B cell (primary cell): ENCODE measurements at regions not wholly inside any gene's neighbourhood (a gene's known extent, or its start where the extent isn't known, plus 50 kb on each side); places are given as distances from the start of the nearest gene placed in this dataset.

Experiments
- ATAC-seq: fragments of 200-7000 bp; cut with Tn5 transposase; one replicate; pipeline ENCODE4 v1.10.0; 2021; ENCODE audit warnings: low read depth, mild to moderate bottlenecking, moderate number of reproducible peaks, moderate library complexity
- CTCF ChIA-PET: fragments of 350-600 bp; sonication (Branson Sonifier 250); formaldehyde crosslinking; loops from one replicate; lab custom pipeline; 2021; ENCODE audit warnings: antibody characterized with exemption, inconsistent platforms; lab: Charles Lee
- POLR2A ChIA-PET: fragments of 350-600 bp; sonication (Branson Sonifier 250); formaldehyde crosslinking; loops from one replicate; lab custom pipeline; 2021; ENCODE audit warnings: antibody characterized with exemption; lab: Charles Lee
- DNase-seq: peaks from one replicate; pipeline ENCODE4 v3.0.0; 2013
- H2AFZ ChIP-seq: 2 replicates; pipeline ENCODE4 v1.6.1; 2012; ENCODE audit warnings: mild to moderate bottlenecking, low read depth, low read length; ENCODE audit not compliant: insufficient read depth, poor library complexity, severe bottlenecking
- H3K27ac ChIP-seq, 2 donors: 1 replicate in 1 of 2; 2 replicates in 1 of 2; pipeline ENCODE4 v1.5.1; 2012 to 2013; ENCODE audit warnings: low read length in 2 of 2, mild to moderate bottlenecking in 2 of 2, moderate library complexity in 1 of 2
- H3K27me3 ChIP-seq, 4 experiments: fragments of 200-600 bp in 1 of 4; sonication (generic) in 1 of 4; replicated peaks in 1 of 4; 1 replicate in 2 of 4; 2 replicates in 2 of 4; pipeline versions ENCODE4 v1.6.1 to v1.7.0; 2013 to 2016; ENCODE audit warnings: low read length in 3 of 4, mild to moderate bottlenecking in 2 of 4, mixed read lengths in 1 of 4, moderate library complexity in 1 of 4; ENCODE audit not compliant: insufficient read depth in 4 of 4, control insufficient read depth in 3 of 4; ENCODE audit errors: control extremely low read depth in 1 of 4
- H3K36me3 ChIP-seq, 2 experiments: replicated peaks in 1 of 2; 1 replicate in 1 of 2; 2 replicates in 1 of 2; pipeline versions ENCODE4 v1.6.1 to v1.7.1; 2013; ENCODE audit warnings: low read length in 1 of 2; ENCODE audit not compliant: insufficient read depth in 2 of 2, control insufficient read depth in 1 of 2; ENCODE audit errors: control extremely low read depth in 1 of 2, extremely low read depth in 1 of 2
- H3K4me1 ChIP-seq, 2 donors: fragments of 200-600 bp in 1 of 2; sonication (generic) in 1 of 2; 1 replicate in 1 of 2; 2 replicates in 1 of 2; pipeline versions ENCODE4 v1.5.1 to v1.6.1; 2013 to 2017; ENCODE audit warnings: low read length in 2 of 2; ENCODE audit not compliant: control insufficient read depth in 2 of 2, insufficient read depth in 2 of 2
- H3K4me2 ChIP-seq: replicated peaks from 2 replicates; pipeline ENCODE3; 2012; ENCODE audit warnings: mild to moderate bottlenecking, low read depth, low read length; ENCODE audit not compliant: poor library complexity, severe bottlenecking
- H3K4me3 ChIP-seq, 5 experiments: fragments of 200-600 bp in 1 of 5; sonication (generic) in 1 of 5; 1 replicate in 3 of 5; 2 replicates in 2 of 5; pipeline versions ENCODE4 v1.5.1 to v1.7.0; 2011 to 2016; ENCODE audit warnings: low read length in 4 of 5, mild to moderate bottlenecking in 4 of 5, low read depth in 2 of 5, control low read depth in 1 of 5, moderate library complexity in 1 of 5; ENCODE audit not compliant: insufficient read depth in 1 of 5; ENCODE audit errors: control extremely low read depth in 1 of 5, extremely low read depth in 1 of 5
- H3K79me2 ChIP-seq: fragments of 200-600 bp; sonication (generic); one replicate; pipeline ENCODE4 v1.6.0; 2016; ENCODE audit warnings: low read length; ENCODE audit not compliant: control insufficient read depth, insufficient read depth
- H3K9ac ChIP-seq: fragments of 200-600 bp; sonication (generic); 2 replicates; pipeline ENCODE4 v1.6.1; 2017; ENCODE audit warnings: mild to moderate bottlenecking, low read length, moderate library complexity
- H3K9me3 ChIP-seq, 3 donors: one replicate each; pipeline versions ENCODE4 v1.6.1 to v1.7.1; 2013; ENCODE audit warnings: low read length in 2 of 3; ENCODE audit not compliant: control insufficient read depth in 2 of 3, insufficient read depth in 1 of 3; ENCODE audit errors: control extremely low read depth in 1 of 3
- H4K20me1 ChIP-seq: 2 replicates; pipeline ENCODE4 v1.6.0; 2012; ENCODE audit warnings: mild to moderate bottlenecking, low read length; ENCODE audit not compliant: insufficient read depth, control insufficient read depth, poor library complexity, severe bottlenecking
- H3K27ac Mint-ChIP-seq: one replicate; pipeline ENCODE4 v1.8.0; 2021; ENCODE audit warnings: mixed read lengths
- H3K27me3 Mint-ChIP-seq: one replicate; pipeline ENCODE4 v1.8.0; 2021; ENCODE audit warnings: mixed read lengths
- H3K4me1 Mint-ChIP-seq: one replicate; pipeline ENCODE4 v1.8.0; 2021; ENCODE audit warnings: mixed read lengths
- H3K4me3 Mint-ChIP-seq: one replicate; pipeline ENCODE4 v1.8.0; 2021; ENCODE audit warnings: mixed read lengths
- H3K9me3 Mint-ChIP-seq: one replicate; pipeline ENCODE4 v1.8.0; 2022; ENCODE audit warnings: mixed read lengths; ENCODE audit not compliant: insufficient read depth
- EZH2 ChIP-seq: IDR thresholded peaks from 2 replicates; pipeline ENCODE4 v1.6.1; 2012; ENCODE audit warnings: borderline replicate concordance, low read depth, mild to moderate bottlenecking, moderate library complexity, low read length; ENCODE audit not compliant: insufficient read depth, poor library complexity, severe bottlenecking
- WGBS: methylation state at CpG from one replicate; pipeline ENCODE4 v1.1.5; 2013; ENCODE audit warnings: missing lambda C conversion rate; ENCODE audit not compliant: insufficient coverage; 5-methylcytosine and 5-hydroxymethylcytosine counted together
- intact Hi-C: fragments of 100-400 bp; cut with micrococcal nuclease; formaldehyde crosslinking; loops from one replicate; pipeline ENCODE4 v1.10.0; 2022
- TF ChIP-seq, protein P1 (sequence below): fragments of 200-600 bp; IDR thresholded peaks from one replicate; pipeline ENCODE4 v1.8.0; 2022; ENCODE audit warnings: antibody characterized with exemption, mild to moderate bottlenecking

DNA sequence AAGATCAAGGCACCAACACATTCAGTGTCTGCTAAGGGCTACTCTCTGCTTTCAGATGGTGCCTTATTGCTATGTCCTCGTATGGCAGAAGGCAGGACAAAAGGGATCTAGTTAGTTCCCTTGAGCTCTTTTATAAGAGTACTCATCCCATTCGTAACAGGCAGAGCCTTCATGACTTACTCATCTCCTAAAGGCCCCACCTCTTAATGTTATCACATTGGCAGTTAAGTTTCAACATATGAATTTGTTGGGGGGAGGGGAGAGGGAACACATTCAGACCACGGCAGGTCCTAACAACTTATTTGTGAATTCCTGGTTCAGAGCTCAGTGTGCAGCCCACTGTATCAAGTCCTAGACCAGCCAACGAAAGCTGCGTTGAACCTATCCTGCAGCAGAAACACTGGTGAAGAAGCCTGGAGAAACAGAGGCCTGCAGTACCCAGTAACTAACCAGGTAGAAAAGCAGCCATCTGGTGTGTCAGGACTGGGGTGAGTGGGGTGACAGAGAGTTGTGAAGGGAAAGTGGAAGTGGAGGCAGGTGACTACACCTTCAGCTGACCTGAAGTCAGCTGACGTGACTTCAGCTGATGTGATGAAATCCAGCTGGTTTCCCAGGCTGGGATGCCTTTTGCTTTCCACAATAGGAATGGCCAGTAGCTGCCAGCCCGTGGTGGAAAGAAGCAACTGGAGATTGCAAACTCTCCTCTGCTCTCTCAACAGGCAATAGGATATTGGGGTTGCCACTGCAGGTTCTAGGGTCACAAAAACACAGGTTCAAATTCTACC, 101.6 kb upstream of the PLXNC1 start:
- Mint-ChIP-seq H3K27me3 (peaks cover 17% of the 10 kb centered on the region), H3K9me3 (peaks cover 3% of the 10 kb centered on the region), H3K4me1 (no peaks in the 10 kb centered on the region), H3K4me3 (no peak overlapping the region), H3K27ac (no peak overlapping the region)
- Histone ChIP-seq H3K9ac (no peak overlapping the region), H3K9me3 (peaks cover 0 to 3% (median 0%) of the 10 kb centered on the region in 3 donors), H3K27me3 (no peaks in the 10 kb centered on the region), H3K79me2 (no peaks in the 10 kb centered on the region), H3K27ac (no peak overlapping the region), H3K4me3 (no peak overlapping the region), H3K4me2 (no peak overlapping the region), H2AFZ (no peak overlapping the region), H3K4me1 (no peaks in the 10 kb centered on the region), H4K20me1 (no peaks in the 10 kb centered on the region), H3K36me3 (no peaks in the 10 kb centered on the region)
- ATAC-seq = no peak
- POLR2A ChIA-PET = no interaction called here
- no peak for DNase-seq
- 96% methylated on average over 4 of the region's 7 CpGs for WGBS
- no peak for TF ChIP-seq EZH2
- TF ChIP-seq, protein P1, sequence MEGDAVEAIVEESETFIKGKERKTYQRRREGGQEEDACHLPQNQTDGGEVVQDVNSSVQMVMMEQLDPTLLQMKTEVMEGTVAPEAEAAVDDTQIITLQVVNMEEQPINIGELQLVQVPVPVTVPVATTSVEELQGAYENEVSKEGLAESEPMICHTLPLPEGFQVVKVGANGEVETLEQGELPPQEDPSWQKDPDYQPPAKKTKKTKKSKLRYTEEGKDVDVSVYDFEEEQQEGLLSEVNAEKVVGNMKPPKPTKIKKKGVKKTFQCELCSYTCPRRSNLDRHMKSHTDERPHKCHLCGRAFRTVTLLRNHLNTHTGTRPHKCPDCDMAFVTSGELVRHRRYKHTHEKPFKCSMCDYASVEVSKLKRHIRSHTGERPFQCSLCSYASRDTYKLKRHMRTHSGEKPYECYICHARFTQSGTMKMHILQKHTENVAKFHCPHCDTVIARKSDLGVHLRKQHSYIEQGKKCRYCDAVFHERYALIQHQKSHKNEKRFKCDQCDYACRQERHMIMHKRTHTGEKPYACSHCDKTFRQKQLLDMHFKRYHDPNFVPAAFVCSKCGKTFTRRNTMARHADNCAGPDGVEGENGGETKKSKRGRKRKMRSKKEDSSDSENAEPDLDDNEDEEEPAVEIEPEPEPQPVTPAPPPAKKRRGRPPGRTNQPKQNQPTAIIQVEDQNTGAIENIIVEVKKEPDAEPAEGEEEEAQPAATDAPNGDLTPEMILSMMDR = no peak
- CTCF ChIA-PET = no interaction called here
- intact Hi-C loops = no loop called here

DNA sequence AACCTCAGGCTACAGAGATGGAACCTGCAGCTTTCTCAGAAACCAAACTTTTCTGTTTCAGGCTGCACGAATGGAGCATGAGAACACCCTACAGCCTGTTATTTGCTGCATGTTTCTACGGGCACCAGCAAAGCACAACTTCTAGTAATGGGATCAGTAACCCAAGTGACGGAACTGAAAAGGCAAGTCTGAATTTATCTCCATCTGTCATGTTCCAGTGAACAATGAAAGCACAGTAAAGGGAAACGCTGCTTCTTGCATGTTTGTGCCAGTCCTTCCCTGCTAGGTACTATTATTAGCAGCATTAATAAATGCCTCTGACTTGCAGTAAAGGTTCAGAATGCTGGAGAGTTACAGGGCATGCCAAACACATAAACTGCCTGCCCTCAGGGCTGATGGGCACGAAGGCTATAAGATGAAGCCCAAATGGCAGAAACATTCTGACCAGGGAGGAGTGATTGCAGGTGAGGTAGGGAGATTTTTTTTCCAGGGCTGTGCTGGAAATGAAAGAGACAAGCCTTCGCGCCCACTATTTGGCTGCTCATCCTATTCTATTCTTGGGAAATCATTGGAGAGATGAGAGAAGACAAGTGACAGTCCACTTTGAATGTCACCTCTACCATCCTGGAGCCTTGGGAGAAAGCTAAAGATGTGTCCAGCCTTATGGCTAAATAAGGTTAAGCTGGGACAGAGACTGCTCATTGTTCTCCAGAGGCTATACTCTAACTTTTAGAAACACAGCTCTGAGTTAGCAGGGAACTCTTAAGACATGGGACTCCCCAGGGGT, 100.4 kb upstream of the PLXNC1 start:
- ChIA-PET POLR2A (no interaction called here), CTCF (no interaction called here)
- Mint-ChIP-seq H3K27ac (no peak overlapping the region), H3K9me3 (peaks cover 3% of the 10 kb centered on the region), H3K4me3 (no peak overlapping the region), H3K27me3 (peaks cover 15% of the 10 kb centered on the region), H3K4me1 (no peaks in the 10 kb centered on the region)
- H4K20me1 ChIP-seq = no peaks in the 10 kb centered on the region
- no peaks in the 10 kb centered on the region for H3K4me1 ChIP-seq
- no peak overlapping the region for H3K9ac ChIP-seq
- H3K79me2 ChIP-seq = no peaks in the 10 kb centered on the region
- H3K9me3 ChIP-seq = peaks cover 0 to 3% (median 0%) of the 10 kb centered on the region in 3 donors
- H3K4me2 ChIP-seq = no peak overlapping the region
- intact Hi-C loops = no loop called here
- H3K36me3 ChIP-seq = no peaks in the 10 kb centered on the region
- no peak for DNase-seq
- 82% methylated on average over 6 of the region's 7 CpGs for WGBS
- no peak for ATAC-seq
- TF ChIP-seq, protein P1 = no peak
- TF ChIP-seq EZH2 = no peak
- H3K4me3 ChIP-seq = no peak overlapping the region
- H2AFZ ChIP-seq = no peak overlapping the region
- no peak overlapping the region for H3K27ac ChIP-seq
- no peaks in the 10 kb centered on the region for H3K27me3 ChIP-seq
